ENCODE measurements at regions not wholly inside any gene's neighbourhood (a gene's known extent, or its start where the extent isn't known, plus 50 kb on each side); places are given as distances from the start of the nearest gene placed in this dataset.
"Not testable (repeated sequence)": the region's sequence is repeated elsewhere in the genome, so short reads cannot be mapped to it uniquely, and the experiment has no call there.

- BruUV-seq (replicated peaks); H3K27me3 ChIP-seq (ENCODE audit: insufficient read depth, low read depth); H3K9me2 ChIP-seq (ENCODE audit: insufficient read depth); H4K20me1 ChIP-seq (ENCODE audit: insufficient read depth); H3K27ac ChIP-seq; intact Hi-C loops (cut with micrococcal nuclease; ENCODE audit: unreplicated experiment); POLR2A ChIA-PET (ENCODE audit: unreplicated experiment); H3K4me1 ChIP-seq (replicated peaks; ENCODE audit: insufficient read depth); H3K4me3 ChIP-seq; H2AFZ ChIP-seq; H3K36me3 ChIP-seq (ENCODE audit: low read depth); H3F3A ChIP-seq (ENCODE audit: insufficient read depth, low read depth); H3K9me3 ChIP-seq (ENCODE audit: insufficient read depth, low read depth); H3K4me2 ChIP-seq; DNase-seq; H3K79me2 ChIP-seq (ENCODE audit: low read depth); CTCF ChIA-PET: not testable (repeated sequence)
Measured at GRCh38 chrX:149420566-149420965, 84.5 kb downstream of the IDS start.

- ChIA-PET CTCF (no interaction called here), POLR2A (ENCODE audit: unreplicated experiment) (no interaction called here)
- intact Hi-C loops (cut with micrococcal nuclease; ENCODE audit: unreplicated experiment) = no loop called here
- Histone ChIP-seq H3K4me3 (no peak overlapping the region), H3K4me2 (no peak overlapping the region), H4K20me1 (ENCODE audit: insufficient read depth) (no peaks in the 10 kb centered on the region), H3F3A (ENCODE audit: insufficient read depth, low read depth) (no peaks in the 10 kb centered on the region), H2AFZ (no peak overlapping the region), H3K9me2 (ENCODE audit: insufficient read depth) (0 out of 2 replicates have a peak, but pooled peaks cover 8% of the 10 kb centered on the region), H3K79me2 (ENCODE audit: low read depth) (no peaks in the 10 kb centered on the region), H3K27ac (no peak overlapping the region), H3K9me3 (ENCODE audit: insufficient read depth, low read depth) (no peaks in the 10 kb centered on the region), H3K4me1 (replicated peaks; ENCODE audit: insufficient read depth) (no peaks in the 10 kb centered on the region; the same call in 1 of the 2 replicates), H3K36me3 (ENCODE audit: low read depth) (no peaks in the 10 kb centered on the region), H3K27me3 (ENCODE audit: insufficient read depth, low read depth) (no peaks in the 10 kb centered on the region)
- no peak for TF ChIP-seq CTCF (conservative IDR thresholded peaks at IDR 0.05)
- TF ChIP-seq EZH2 (IDR thresholded peaks at IDR 0.05; ENCODE audit: low read depth) = no peak
- no peak for DNase-seq
- no TSS peak for BruUV-seq (replicated peaks)
Measured at GRCh38 chrX:149398027-149398426, 107.1 kb downstream of the IDS start.

- Histone ChIP-seq H3K4me3 (no peak overlapping the region), H3F3A (ENCODE audit: insufficient read depth, low read depth) (0 out of 2 replicates have a peak, but pooled peaks cover 3% of the 10 kb centered on the region), H3K9me3 (ENCODE audit: insufficient read depth, low read depth) (no peaks in the 10 kb centered on the region), H3K79me2 (ENCODE audit: low read depth) (no peaks in the 10 kb centered on the region), H3K4me1 (replicated peaks; ENCODE audit: insufficient read depth) (peaks cover 4% of the 10 kb centered on the region; the same call in 1 of the 2 replicates), H3K27me3 (ENCODE audit: insufficient read depth, low read depth) (no peaks in the 10 kb centered on the region), H3K9me2 (ENCODE audit: insufficient read depth) (peaks cover 7% of the 10 kb centered on the region; the same call in 1 of the 2 replicates), H3K27ac (no peak overlapping the region), H4K20me1 (ENCODE audit: insufficient read depth) (no peaks in the 10 kb centered on the region), H2AFZ (no peak overlapping the region), H3K4me2 (no peak overlapping the region), H3K36me3 (ENCODE audit: low read depth) (no peaks in the 10 kb centered on the region)
- TF ChIP-seq EZH2 (IDR thresholded peaks at IDR 0.05; ENCODE audit: low read depth) (no peak), CTCF (conservative IDR thresholded peaks at IDR 0.05) (no peak)
- intact Hi-C loops (cut with micrococcal nuclease; ENCODE audit: unreplicated experiment) = no loop called here
- no TSS peak for BruUV-seq (replicated peaks)
- DNase-seq = peak in 1 of 2 experiments; percentile 71
- ChIA-PET CTCF (no interaction called here), POLR2A (ENCODE audit: unreplicated experiment) (interaction anchor here (0.7 kb wide), 1 partner anchor 149 kb away, joined by 5 read pairs; no protein-coding TSS in a partner anchor)
Measured at GRCh38 chrX:149392921-149393320, 112.2 kb downstream of the IDS start.

GRCh38 chrX:149383852-149384251 is 121.3 kb downstream of the IDS start:
- Histone ChIP-seq H3K36me3 (ENCODE audit: low read depth) (no peaks in the 10 kb centered on the region), H3K9me3 (ENCODE audit: insufficient read depth, low read depth) (peaks cover 6% of the 10 kb centered on the region; the same call in 1 of the 2 replicates), H3K79me2 (ENCODE audit: low read depth) (no peaks in the 10 kb centered on the region), H3K4me1 (replicated peaks; ENCODE audit: insufficient read depth) (no peaks in the 10 kb centered on the region), H3K4me3 (no peak overlapping the region), H3K27me3 (ENCODE audit: insufficient read depth, low read depth) (no peaks in the 10 kb centered on the region), H3K4me2 (no peak overlapping the region), H2AFZ (no peak overlapping the region), H4K20me1 (ENCODE audit: insufficient read depth) (no peaks in the 10 kb centered on the region), H3F3A (ENCODE audit: insufficient read depth, low read depth) (no peaks in the 10 kb centered on the region), H3K27ac (no peak overlapping the region), H3K9me2 (ENCODE audit: insufficient read depth) (no peaks in the 10 kb centered on the region; the same call in none of the 2 replicates)
- BruUV-seq (replicated peaks) = no TSS peak
- no peak for TF ChIP-seq EZH2 (IDR thresholded peaks at IDR 0.05; ENCODE audit: low read depth)
- TF ChIP-seq CTCF (conservative IDR thresholded peaks at IDR 0.05) = no peak
- POLR2A ChIA-PET (ENCODE audit: unreplicated experiment) = no interaction called here
- no peak for DNase-seq
- intact Hi-C loops (cut with micrococcal nuclease; ENCODE audit: unreplicated experiment) = no loop called here
- CTCF ChIA-PET = no interaction called here

Data from PC-9 (cell line).